Putamen (tissue), 1 donor: ENCODE measurements at regions not wholly inside any gene's neighbourhood (a gene's known extent, or its start where the extent isn't known, plus 50 kb on each side); places are given as distances from the start of the nearest gene placed in this dataset.

Experiments
- DNase-seq: peaks from one replicate; pipeline ENCODE4 v3.0.0-alpha.2; 2016; ENCODE audit warnings: low spot score

DNA sequence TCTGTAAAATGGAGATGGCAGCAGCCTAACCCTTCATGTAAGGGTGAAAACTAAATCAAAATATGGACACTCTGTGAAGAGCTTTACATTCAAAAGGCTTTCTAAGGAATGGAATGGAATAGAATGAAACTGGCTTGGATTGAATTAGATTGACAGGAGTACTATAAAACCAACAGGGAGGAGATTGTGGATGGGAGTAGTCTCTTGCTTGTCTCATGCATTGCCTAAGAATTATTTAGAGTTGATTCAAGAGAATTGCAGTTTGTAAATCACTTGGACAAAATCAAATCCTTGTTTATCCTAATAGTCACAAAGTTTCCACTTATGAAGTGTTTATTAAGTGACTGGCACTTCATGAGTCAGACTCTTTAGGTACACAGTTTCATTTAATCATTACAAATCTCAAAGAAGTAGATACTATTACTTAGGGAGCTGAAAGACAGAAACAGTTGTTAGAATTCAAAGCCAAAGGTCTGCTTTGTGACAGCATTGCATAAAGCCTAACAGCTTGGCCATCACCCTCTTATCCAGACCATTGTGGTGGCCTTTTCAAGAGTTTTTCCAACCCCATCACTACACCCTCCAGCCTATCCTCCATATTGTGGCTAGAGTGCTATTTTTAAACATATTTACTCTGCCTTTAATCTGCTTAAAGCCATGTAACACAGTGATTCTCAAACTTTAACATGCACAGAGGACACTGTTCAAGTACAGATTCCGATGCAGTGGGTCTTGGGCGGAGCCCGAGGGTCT is 91.9 kb upstream of the GHITM start:
- no peak for DNase-seq

- no peak for DNase-seq
Observed at GRCh38 chr10:84049645-84050011, 89.7 kb upstream of the GHITM start.

GRCh38 chr10:84053626-84054025 is 85.7 kb upstream of the GHITM start:
- DNase-seq = no peak

- no peak for DNase-seq
Observed at GRCh38 chr10:84054743-84055142, 84.6 kb upstream of the GHITM start.

GRCh38 chr10:84059526-84059925 is 79.8 kb upstream of the GHITM start:
- no peak for DNase-seq

GRCh38 chr10:84063440-84063839 is 75.9 kb upstream of the GHITM start:
- DNase-seq = no peak

DNA sequence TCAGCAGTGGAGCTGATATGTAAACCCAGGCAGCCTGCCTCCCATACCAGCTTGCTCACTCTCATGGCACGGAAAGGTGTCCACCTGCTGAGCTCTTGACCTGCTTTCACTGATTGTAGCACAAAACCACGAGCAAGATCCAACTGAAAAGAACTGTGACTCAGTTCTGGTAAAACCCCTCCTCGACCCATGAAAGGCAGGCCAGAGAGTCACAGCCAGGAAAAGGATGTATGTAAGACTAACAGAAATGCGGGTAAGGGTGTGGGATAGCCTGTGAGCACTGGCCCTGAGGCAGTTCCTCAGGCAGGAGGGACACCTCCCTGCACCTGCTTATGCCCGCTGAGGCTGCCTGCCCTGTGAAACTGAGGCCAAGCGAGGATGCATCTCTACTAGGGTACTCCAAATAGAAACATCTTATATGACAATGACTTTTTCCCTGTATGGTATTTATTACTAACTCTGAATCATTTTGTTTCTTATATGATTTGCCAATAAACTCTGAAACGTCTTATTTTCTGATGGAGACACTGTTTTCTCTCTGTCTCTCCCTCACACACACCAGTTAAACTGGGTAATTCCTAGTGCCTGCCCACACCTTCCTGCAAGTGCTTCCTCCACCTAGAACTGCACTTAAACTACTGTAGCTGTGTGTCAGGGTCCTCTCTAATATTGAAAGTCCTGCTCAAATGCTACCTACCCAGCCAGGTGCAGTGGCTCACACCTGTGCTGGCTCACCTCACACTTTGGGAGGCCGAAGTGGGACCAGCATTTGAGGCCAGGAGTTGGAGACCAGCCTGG is 73.3 kb upstream of the GHITM start:
- no peak for DNase-seq

DNA sequence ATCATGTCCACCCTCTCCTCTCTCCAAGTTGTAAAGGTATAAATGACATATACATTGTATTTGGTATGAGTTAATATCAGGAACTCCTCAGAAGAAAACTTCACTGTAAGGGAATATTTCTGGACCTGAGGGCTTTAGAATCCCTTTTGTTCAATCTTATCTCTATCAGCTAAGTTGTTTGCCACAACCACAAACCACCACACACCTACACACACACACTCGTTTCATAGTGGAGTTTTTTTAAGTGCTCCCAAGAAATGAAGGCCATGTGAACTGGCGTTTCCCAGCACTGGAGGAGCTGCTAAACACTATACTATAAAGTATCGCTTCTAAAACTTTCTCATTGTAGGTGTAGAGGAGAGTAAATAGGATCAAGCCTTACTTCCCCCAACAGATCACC is 64.8 kb upstream of the GHITM start:
- DNase-seq = no peak

- no peak for DNase-seq
Observed at GRCh38 chr10:84075226-84076046, 63.9 kb upstream of the GHITM start.

GRCh38 chr10:84076047-84076388 is 63.3 kb upstream of the GHITM start:
- DNase-seq = no peak

- DNase-seq = no peak
Observed at GRCh38 chr10:84076540-84077195, 62.6 kb upstream of the GHITM start.

- no peak for DNase-seq
Observed at GRCh38 chr10:84077768-84078167, 61.5 kb upstream of the GHITM start.

- no peak for DNase-seq
Observed at GRCh38 chr10:84078771-84079170, 60.5 kb upstream of the GHITM start.

GRCh38 chr10:84084342-84084741 is 55.0 kb upstream of the GHITM start:
- no peak for DNase-seq

GRCh38 chr10:84087202-84087601 is 52.1 kb upstream of the GHITM start:
- no peak for DNase-seq

DNA sequence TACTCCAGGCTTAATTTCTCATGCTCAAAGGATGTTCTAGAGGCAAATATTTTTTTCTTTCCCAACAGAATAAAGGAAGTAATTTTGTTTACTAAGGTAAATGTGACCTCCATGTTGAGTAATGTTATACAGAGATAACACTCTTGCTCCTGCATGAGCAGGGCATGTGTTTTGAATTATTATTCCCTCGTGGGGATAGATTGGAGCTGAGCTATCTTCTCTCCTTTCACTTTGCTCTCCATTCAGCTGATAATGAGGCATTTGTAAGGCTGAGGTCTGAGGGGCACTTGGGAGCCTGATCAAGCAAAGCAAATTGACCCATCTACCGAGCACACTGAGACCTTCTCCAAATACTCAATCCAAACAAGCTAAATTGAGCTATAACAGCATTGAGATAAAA is 50.7 kb upstream of the GHITM start:
- no peak for DNase-seq

GRCh38 chr10:84089162-84089561 is 50.1 kb upstream of the GHITM start:
- DNase-seq = no peak
